Right atrium auricular region (tissue), 2 donors: ENCODE measurements at regions not wholly inside any gene's neighbourhood (a gene's known extent, or its start where the extent isn't known, plus 50 kb on each side); places are given as distances from the start of the nearest gene placed in this dataset.
"Not testable (repeated sequence)": the region's sequence is repeated elsewhere in the genome, so short reads cannot be mapped to it uniquely, and the experiment has no call there.

Source experiments
- DNase-seq: peaks from one replicate; pipeline ENCODE4 v3.0.0-alpha.2; 2019; ENCODE audit warnings: low spot score
- H3K27ac ChIP-seq, 2 donors: fragments of 200-600 bp; sonication (generic); 1 replicate in 1 of 2; 2 replicates in 1 of 2; pipeline ENCODE4 v1.5.1; 2016 to 2019
- H3K27me3 ChIP-seq, 2 donors: fragments of 200-600 bp; sonication (generic); one replicate each; pipeline versions ENCODE4 v1.5.1 to v1.6.0; 2017 to 2019
- H3K36me3 ChIP-seq: fragments of 200-600 bp; sonication (generic); one replicate; pipeline ENCODE4 v1.5.1; 2016
- H3K4me1 ChIP-seq, 2 donors: fragments of 200-600 bp; sonication (generic); one replicate each; pipeline versions ENCODE4 v1.5.1 to v1.6.0; 2017 to 2019
- H3K4me3 ChIP-seq, 2 donors: fragments of 200-600 bp; sonication (generic); 1 replicate in 1 of 2; 2 replicates in 1 of 2; pipeline ENCODE4 v1.5.1; 2017 to 2019; ENCODE audit warnings: mild to moderate bottlenecking in 1 of 2, moderate library complexity in 1 of 2
- H3K9me3 ChIP-seq, 2 donors: fragments of 200-600 bp; sonication (generic); one replicate each; pipeline ENCODE4 v1.5.1; 2019
- CTCF ChIP-seq, 2 donors: fragments of 200-600 bp; sonication (generic); IDR thresholded peaks; one replicate each; pipeline ENCODE4 v1.5.1; 2019; ENCODE audit warnings: antibody characterized with exemption in 2 of 2

- TF ChIP-seq CTCF (IDR thresholded peaks at IDR 0.05): no peak
- Histone ChIP-seq H3K4me3 (no peak overlapping the region), H3K9me3 (no peaks in the 10 kb centered on the region), H3K27ac (no peak overlapping the region), H3K4me1 (no peaks in the 10 kb centered on the region), H3K36me3 (no peaks in the 10 kb centered on the region), H3K27me3 (no peaks in the 10 kb centered on the region)
- DNase-seq: no peak
These were observed 308.1 kb upstream of the HS3ST5 start for GRCh38 chr6:114650891-114651290.

GRCh38 chr6:114649298-114649697 lies 306.5 kb upstream of the HS3ST5 start:
- H3K27ac ChIP-seq: no peak overlapping the region
- H3K4me3 ChIP-seq: no peak overlapping the region
- H3K4me1 ChIP-seq: no peaks in the 10 kb centered on the region
- H3K9me3 ChIP-seq: no peaks in the 10 kb centered on the region
- H3K36me3 ChIP-seq: no peaks in the 10 kb centered on the region
- no peak for DNase-seq
- TF ChIP-seq CTCF (IDR thresholded peaks at IDR 0.05): no peak
- no peaks in the 10 kb centered on the region for H3K27me3 ChIP-seq

GRCh38 chr6:114648847-114649246 lies 306.0 kb upstream of the HS3ST5 start:
- Histone ChIP-seq H3K27me3 (no peaks in the 10 kb centered on the region), H3K4me3 (no peak overlapping the region), H3K4me1 (no peaks in the 10 kb centered on the region), H3K36me3 (no peaks in the 10 kb centered on the region), H3K9me3 (no peaks in the 10 kb centered on the region), H3K27ac (no peak overlapping the region)
- no peak for TF ChIP-seq CTCF (IDR thresholded peaks at IDR 0.05)
- DNase-seq: no peak

- no peaks in the 10 kb centered on the region for H3K27me3 ChIP-seq
- H3K4me1 ChIP-seq: no peaks in the 10 kb centered on the region
- TF ChIP-seq CTCF (IDR thresholded peaks at IDR 0.05): no peak
- no peak overlapping the region for H3K27ac ChIP-seq
- no peaks in the 10 kb centered on the region for H3K9me3 ChIP-seq
- H3K4me3 ChIP-seq: no peak overlapping the region
- no peaks in the 10 kb centered on the region for H3K36me3 ChIP-seq
- DNase-seq: no peak
These were observed 295.5 kb upstream of the HS3ST5 start for GRCh38 chr6:114638341-114638740.

- Histone ChIP-seq H3K4me3 (no peak overlapping the region), H3K36me3 (no peaks in the 10 kb centered on the region), H3K27me3 (no peaks in the 10 kb centered on the region), H3K27ac (no peak overlapping the region), H3K9me3 (no peaks in the 10 kb centered on the region), H3K4me1 (no peaks in the 10 kb centered on the region)
- no peak for TF ChIP-seq CTCF (IDR thresholded peaks at IDR 0.05)
- no peak for DNase-seq
These were observed 291.2 kb upstream of the HS3ST5 start for GRCh38 chr6:114634016-114634415.

DNA sequence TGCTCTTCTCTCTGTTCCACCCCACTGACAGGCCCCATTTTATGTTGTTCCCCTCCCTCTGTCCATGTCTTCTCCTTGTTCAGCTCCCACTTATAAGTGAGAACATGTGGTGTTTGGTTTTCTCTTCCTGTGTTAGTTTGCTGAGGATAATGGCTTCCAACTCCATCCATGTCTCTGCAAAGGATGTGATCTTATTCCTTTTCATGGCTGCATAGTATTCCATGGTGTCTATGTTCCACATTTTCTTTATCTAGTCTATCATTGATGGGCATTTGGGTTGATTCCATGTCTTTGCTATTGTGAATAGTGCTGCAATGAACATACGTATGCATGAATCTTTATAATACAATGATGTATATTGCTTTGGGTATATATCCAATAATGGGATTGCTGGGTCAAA lies 283.4 kb upstream of the HS3ST5 start:
- not testable (repeated sequence) for DNase-seq, H3K9me3 ChIP-seq, H3K4me1 ChIP-seq, H3K4me3 ChIP-seq, H3K27ac ChIP-seq, H3K36me3 ChIP-seq, H3K27me3 ChIP-seq
